Osteoblast (primary cell): ENCODE measurements at regions not wholly inside any gene's neighbourhood (a gene's known extent, or its start where the extent isn't known, plus 50 kb on each side); places are given as distances from the start of the nearest gene placed in this dataset.

Experiments
- DNase-seq: peaks from one replicate; pipeline ENCODE4 v3.0.0; 2011; ENCODE audit warnings: low spot score, mixed read lengths; ENCODE audit not compliant: insufficient read length; ENCODE audit errors: missing footprints
- H2AFZ ChIP-seq: 2 replicates; pipeline ENCODE4 v1.6.0; 2011; ENCODE audit warnings: mild to moderate bottlenecking, low read length
- H3K27ac ChIP-seq: 2 replicates; pipeline ENCODE4 v1.5.1; 2011; ENCODE audit warnings: mild to moderate bottlenecking, low read depth, low read length, moderate library complexity
- H3K27me3 ChIP-seq: 2 replicates; pipeline ENCODE4 v1.6.0; 2012; ENCODE audit warnings: mild to moderate bottlenecking, control low read depth, inconsistent platforms, low read length, moderate library complexity; ENCODE audit not compliant: insufficient read depth
- H3K36me3 ChIP-seq: 2 replicates; pipeline ENCODE4 v1.5.1; 2011; ENCODE audit warnings: mild to moderate bottlenecking, low read length, control low read depth, moderate library complexity; ENCODE audit not compliant: insufficient read depth
- H3K4me1 ChIP-seq: 2 replicates; pipeline ENCODE4 v1.5.1; 2011; ENCODE audit warnings: mild to moderate bottlenecking, low read length, control low read depth, moderate library complexity; ENCODE audit not compliant: insufficient read depth
- H3K4me2 ChIP-seq: 2 replicates; pipeline ENCODE4 v1.6.0; 2011; ENCODE audit warnings: mild to moderate bottlenecking, low read length; ENCODE audit not compliant: insufficient read depth
- H3K4me3 ChIP-seq: fragments of 200-600 bp; sonication (generic); 3 replicates; pipeline ENCODE4 v1.5.1; 2012; ENCODE audit warnings: mild to moderate bottlenecking, low read length, inconsistent platforms; ENCODE audit not compliant: insufficient read depth
- H3K79me2 ChIP-seq: 2 replicates; pipeline ENCODE4 v1.6.0; 2012; ENCODE audit warnings: mild to moderate bottlenecking, low read length, control low read depth, inconsistent platforms; ENCODE audit not compliant: insufficient read depth
- H3K9me3 ChIP-seq: 2 replicates; pipeline ENCODE4 v1.5.1; 2011; ENCODE audit warnings: low read depth, low read length, control low read depth
- H4K20me1 ChIP-seq: 2 replicates; pipeline ENCODE4 v1.6.0; 2012; ENCODE audit warnings: mild to moderate bottlenecking, low read length, control low read depth; ENCODE audit not compliant: insufficient read depth
- TF ChIP-seq, protein P1 (sequence below): IDR thresholded peaks from 2 replicates; pipeline ENCODE4 v1.5.1; 2011; ENCODE audit warnings: mild to moderate bottlenecking, low read depth, low read length, moderate library complexity; ENCODE audit errors: extremely low read depth

- Histone ChIP-seq H3K4me3 (no peak overlapping the region), H3K4me1 (peaks cover 7% of the 10 kb centered on the region), H3K27me3 (no peaks in the 10 kb centered on the region), H2AFZ (no peak overlapping the region), H3K9me3 (no peaks in the 10 kb centered on the region), H3K79me2 (no peaks in the 10 kb centered on the region), H3K4me2 (no peak overlapping the region), H4K20me1 (no peaks in the 10 kb centered on the region), H3K27ac (no peak overlapping the region), H3K36me3 (no peaks in the 10 kb centered on the region)
- no peak for DNase-seq
- TF ChIP-seq, protein P1, sequence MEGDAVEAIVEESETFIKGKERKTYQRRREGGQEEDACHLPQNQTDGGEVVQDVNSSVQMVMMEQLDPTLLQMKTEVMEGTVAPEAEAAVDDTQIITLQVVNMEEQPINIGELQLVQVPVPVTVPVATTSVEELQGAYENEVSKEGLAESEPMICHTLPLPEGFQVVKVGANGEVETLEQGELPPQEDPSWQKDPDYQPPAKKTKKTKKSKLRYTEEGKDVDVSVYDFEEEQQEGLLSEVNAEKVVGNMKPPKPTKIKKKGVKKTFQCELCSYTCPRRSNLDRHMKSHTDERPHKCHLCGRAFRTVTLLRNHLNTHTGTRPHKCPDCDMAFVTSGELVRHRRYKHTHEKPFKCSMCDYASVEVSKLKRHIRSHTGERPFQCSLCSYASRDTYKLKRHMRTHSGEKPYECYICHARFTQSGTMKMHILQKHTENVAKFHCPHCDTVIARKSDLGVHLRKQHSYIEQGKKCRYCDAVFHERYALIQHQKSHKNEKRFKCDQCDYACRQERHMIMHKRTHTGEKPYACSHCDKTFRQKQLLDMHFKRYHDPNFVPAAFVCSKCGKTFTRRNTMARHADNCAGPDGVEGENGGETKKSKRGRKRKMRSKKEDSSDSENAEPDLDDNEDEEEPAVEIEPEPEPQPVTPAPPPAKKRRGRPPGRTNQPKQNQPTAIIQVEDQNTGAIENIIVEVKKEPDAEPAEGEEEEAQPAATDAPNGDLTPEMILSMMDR: no peak
Measured at GRCh38 chr15:92715758-92716157, 60.2 kb upstream of the FAM174B start.

GRCh38 chr15:92719021-92719420 is 63.4 kb upstream of the FAM174B start:
- TF ChIP-seq, protein P1: no peak
- H3K4me3 ChIP-seq: no peak overlapping the region
- no peaks in the 10 kb centered on the region for H4K20me1 ChIP-seq
- H3K27me3 ChIP-seq: no peaks in the 10 kb centered on the region
- no peak overlapping the region for H3K4me2 ChIP-seq
- no peak overlapping the region for H3K27ac ChIP-seq
- peaks cover 4% of the 10 kb centered on the region for H3K4me1 ChIP-seq
- H3K79me2 ChIP-seq: no peaks in the 10 kb centered on the region
- no peaks in the 10 kb centered on the region for H3K9me3 ChIP-seq
- H3K36me3 ChIP-seq: no peaks in the 10 kb centered on the region
- DNase-seq: peak; percentile 72
- no peak overlapping the region for H2AFZ ChIP-seq

- no peaks in the 10 kb centered on the region for H3K79me2 ChIP-seq
- DNase-seq: no peak
- no peak overlapping the region for H2AFZ ChIP-seq
- no peaks in the 10 kb centered on the region for H3K36me3 ChIP-seq
- H3K4me2 ChIP-seq: no peak overlapping the region
- H3K27me3 ChIP-seq: no peaks in the 10 kb centered on the region
- no peak overlapping the region for H3K27ac ChIP-seq
- H4K20me1 ChIP-seq: no peaks in the 10 kb centered on the region
- H3K9me3 ChIP-seq: no peaks in the 10 kb centered on the region
- no peaks in the 10 kb centered on the region for H3K4me1 ChIP-seq
- TF ChIP-seq, protein P1: no peak
- no peak overlapping the region for H3K4me3 ChIP-seq
Measured at GRCh38 chr15:92724144-92724543, 68.6 kb upstream of the FAM174B start.

GRCh38 chr15:92725171-92725570 is 69.6 kb upstream of the FAM174B start:
- H3K9me3 ChIP-seq: no peaks in the 10 kb centered on the region
- H4K20me1 ChIP-seq: no peaks in the 10 kb centered on the region
- H3K27me3 ChIP-seq: no peaks in the 10 kb centered on the region
- H3K4me3 ChIP-seq: no peak overlapping the region
- DNase-seq: no peak
- TF ChIP-seq, protein P1: no peak
- H3K79me2 ChIP-seq: no peaks in the 10 kb centered on the region
- H2AFZ ChIP-seq: no peak overlapping the region
- H3K4me1 ChIP-seq: no peaks in the 10 kb centered on the region
- H3K4me2 ChIP-seq: no peak overlapping the region
- H3K27ac ChIP-seq: no peak overlapping the region
- H3K36me3 ChIP-seq: no peaks in the 10 kb centered on the region
